GM18519 (cell line): ENCODE measurements at regions not wholly inside any gene's neighbourhood (a gene's known extent, or its start where the extent isn't known, plus 50 kb on each side); places are given as distances from the start of the nearest gene placed in this dataset.

Experiments
- ATAC-seq: cut with Tn5 transposase; IDR thresholded peaks from one replicate; pipeline ENCODE4 v1.9.1; 2021; ENCODE audit warnings: mild to moderate bottlenecking, moderate library complexity; ENCODE audit not compliant: unreplicated experiment, low FRiP score

DNA sequence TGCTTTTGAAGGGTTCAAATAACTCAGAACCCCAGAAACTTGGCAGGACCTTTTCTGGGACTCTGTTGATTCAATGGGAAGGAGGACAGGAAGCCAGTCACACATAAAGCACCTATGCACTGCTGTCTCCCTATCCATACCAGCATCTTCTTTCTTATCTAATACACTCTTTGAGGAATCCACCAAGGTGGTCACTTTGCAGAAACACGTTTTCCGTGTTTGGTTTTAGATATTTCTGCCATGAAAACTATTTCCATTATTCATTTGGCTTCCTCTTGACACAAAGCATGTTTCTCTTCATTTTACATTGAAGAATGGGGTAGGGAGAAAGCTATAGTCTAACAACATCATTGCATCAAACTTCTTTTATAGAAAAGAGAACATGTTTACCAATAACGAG, 76.5 kb upstream of the NR3C1 start:
- ATAC-seq = no peak

DNA sequence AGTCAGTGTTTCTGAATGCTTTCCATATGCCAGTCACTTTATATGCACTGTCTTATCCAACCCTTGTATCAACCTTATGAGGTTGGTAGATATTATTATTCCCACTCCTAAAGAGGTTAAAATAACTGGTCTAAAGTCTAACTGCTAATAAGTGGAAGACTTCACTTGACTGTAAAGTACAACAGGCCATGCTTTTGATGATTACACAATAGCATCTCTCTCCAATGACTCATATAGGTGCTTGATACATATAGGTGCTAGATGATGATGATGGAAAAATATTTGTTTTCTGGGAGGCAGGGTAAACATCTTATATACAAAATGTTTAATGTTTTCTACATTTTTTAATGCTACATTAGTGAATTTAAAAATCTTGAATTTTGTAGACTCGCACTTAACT, 75.9 kb upstream of the NR3C1 start:
- ATAC-seq = no peak

DNA sequence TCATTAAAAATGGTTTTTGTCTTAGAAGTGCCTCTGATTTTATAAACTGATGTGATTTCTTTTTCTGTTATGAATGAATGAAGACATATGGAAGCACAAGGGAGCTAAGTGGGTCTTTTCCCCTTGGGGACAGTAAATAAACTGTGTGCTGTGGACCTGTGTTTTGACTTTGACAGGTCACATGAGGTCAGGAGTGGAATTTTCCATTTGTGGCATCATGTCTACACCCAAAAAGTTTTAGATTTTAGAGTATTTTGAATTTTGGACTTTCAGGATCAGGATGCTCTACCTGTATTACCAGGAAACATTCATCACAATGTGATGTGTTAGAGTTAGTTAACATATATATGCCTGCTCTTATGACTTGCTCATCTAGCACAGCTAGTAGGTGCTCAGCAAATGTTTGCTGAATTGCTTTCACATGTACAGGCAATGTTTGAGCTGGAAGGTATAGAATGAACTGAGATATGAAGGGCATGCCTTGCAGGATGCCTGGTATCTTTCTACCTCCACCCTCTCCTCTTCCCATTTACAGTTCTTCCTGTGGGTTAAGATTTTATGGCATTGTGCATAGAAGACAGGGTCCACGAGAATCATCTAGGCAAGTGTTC, 73.2 kb upstream of the NR3C1 start:
- ATAC-seq = no peak

DNA sequence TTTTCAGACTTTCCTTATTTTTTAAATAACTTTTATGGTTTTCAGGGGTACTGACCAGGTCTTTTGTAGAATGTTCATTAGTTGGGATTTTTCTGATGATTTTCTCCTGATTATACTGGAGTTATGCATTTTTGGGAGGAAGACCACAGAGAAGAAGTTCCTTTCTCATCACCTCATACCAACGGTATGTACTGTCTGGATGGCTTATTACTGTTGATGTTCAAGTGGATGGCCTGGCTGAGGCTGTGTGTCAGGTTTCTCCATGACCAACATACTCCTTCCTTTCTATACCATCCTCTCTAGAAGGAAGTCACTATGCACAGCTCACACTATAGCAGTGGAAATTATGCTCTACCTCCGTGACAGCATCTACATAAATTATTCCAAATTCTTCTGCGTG, 71.1 kb upstream of the NR3C1 start:
- ATAC-seq = no peak

DNA sequence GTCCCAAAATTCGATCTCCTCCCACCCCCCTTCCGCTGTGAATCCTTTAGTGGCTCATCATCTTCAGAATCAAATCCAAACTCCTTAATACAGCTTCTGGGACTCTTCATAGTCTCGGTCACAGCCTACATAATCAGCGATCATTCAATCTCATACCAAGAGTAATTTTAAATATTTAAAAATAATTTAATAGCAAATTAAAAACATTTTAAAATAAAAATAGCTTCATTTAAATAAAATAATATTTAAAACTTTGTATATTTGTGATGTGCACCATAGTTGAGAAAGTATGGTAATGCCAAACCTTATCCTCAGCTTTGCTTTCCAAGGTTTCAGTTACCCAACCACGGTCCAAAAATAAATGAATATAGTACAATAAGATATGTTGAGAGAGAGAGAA, 70.0 kb upstream of the NR3C1 start:
- ATAC-seq = no peak

DNA sequence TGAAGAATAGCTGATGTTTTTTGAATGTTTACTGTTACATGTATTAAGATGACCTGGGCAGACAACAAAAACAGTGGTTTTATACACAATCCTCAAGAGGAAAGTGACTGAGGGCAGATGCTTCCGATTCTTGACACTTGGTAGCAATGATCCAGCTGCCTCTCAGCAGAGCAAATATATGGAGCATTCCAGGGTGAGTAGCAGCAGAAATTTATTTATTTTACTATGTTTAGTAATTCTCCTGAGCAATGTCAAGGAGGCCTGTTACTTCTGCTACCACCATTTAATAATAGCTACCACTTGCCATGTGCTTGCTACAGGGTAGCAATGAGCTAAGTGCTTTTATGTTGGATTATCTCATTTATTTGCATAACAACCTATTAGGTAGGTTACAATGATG, 69.1 kb upstream of the NR3C1 start:
- no peak for ATAC-seq

DNA sequence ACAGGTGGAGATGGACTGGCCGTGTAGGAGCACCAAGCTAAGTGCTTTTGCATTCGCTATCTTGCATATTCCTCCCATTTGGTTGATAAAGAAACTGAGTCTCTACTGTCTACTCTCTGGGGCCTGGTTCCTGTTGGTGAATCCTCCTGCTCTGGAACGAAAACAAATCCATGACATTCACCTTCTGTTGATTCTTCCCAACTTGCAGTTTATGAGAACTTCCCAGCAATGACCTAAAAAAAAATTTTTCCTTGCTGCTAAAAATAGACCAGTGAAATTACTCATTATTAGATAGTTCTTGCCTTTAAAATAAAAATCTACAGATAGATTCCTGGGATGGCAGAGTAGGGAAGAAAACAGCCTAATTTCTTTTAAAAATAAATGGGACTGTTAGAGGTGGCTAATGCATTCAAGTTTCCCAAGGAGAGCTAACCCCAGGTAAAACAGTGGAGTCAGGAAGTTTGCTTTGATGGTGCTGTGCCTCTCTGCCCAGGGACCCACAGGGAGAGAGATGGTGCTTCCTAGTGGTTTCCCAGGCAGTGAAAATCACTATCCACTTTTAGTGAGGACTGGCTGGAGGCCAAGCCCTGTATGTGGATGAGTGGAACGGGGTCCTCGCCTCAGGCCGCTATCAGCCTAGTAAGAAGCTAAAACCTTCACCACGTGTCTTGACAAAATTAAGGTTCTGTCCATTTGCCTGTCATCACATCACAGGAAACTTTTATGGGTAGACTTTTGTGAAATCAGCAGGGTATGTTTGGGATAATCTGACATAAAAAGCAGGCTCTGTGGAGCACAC, 68.4 kb upstream of the NR3C1 start:
- ATAC-seq = no peak

DNA sequence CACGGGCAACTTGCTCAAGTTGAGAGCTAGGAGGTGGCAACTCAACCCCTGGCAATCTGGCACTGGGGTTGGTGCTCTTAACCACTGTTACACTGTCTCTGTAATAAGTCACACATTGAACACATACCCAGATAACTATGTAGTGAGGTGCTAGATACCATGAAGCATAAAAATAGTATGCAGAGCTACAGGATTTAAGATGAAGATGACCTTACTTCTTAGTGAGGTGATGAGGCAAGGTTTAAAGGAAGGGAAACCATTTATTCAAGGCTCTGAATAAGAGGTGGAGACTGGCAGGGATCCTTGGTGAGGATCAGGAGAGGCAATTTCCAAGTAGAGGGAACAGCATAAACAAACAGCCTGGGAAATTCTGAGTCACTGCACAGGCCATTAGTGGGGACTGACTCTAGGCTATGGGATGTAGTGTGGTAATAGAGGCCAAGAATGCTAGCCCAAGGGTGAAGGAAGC, 67.6 kb upstream of the NR3C1 start:
- no peak for ATAC-seq

DNA sequence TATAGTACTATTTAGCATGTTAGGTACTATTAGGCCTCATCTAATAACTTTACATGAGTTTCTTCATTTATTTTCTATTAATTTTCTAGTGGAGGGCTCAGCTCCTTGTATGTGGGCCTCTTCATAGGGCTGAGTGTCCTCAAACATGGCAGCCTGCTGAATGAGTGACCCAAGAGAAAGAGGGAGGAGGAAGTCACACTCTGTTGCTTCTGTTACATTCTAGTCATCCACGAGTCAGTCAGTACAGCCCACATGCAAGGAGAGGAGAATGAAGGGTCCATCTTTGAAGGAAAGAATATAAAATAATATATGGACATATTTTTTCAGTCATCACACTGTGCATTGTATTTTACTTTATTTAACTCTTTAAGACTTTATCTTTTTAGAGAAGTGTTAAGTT, 66.6 kb upstream of the NR3C1 start:
- no peak for ATAC-seq

DNA sequence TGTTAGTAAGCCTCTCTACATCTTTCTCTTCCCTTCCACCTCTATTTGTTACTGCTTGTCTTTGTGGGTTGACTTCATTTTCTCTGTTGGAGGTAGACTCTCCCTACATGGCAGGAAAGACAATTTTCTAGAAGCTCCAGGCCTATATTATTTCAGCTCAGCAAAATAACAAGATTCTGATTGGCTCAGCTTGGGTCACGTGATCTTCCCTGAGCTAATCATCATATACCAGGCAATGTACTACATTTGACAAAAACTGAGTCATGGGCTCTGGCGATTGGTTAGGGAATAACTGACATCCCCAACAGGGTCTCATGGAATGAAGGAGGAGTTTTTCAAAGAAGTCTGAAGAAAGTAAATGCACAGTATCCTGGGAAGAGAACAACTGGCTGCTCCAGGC, 65.6 kb upstream of the NR3C1 start:
- ATAC-seq = no peak

DNA sequence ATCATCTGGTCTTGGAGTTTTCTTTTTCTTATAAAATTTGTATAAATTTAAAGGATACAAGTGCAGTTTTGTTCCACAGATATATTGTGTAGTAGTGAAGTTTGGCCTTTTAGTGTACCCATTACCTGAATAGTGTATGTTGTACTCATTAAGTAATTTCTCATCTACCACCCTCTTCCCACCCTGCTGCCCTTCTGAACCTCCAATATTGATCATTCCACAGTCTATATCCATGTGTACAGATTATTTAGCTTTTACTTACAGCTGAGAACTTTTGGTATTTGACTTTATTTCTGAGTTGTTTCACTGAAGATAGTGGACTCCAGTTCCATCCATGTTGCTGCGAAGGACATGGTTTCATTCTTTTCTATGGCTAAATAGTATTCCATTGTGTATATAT, 63.1 kb upstream of the NR3C1 start:
- ATAC-seq = no peak

DNA sequence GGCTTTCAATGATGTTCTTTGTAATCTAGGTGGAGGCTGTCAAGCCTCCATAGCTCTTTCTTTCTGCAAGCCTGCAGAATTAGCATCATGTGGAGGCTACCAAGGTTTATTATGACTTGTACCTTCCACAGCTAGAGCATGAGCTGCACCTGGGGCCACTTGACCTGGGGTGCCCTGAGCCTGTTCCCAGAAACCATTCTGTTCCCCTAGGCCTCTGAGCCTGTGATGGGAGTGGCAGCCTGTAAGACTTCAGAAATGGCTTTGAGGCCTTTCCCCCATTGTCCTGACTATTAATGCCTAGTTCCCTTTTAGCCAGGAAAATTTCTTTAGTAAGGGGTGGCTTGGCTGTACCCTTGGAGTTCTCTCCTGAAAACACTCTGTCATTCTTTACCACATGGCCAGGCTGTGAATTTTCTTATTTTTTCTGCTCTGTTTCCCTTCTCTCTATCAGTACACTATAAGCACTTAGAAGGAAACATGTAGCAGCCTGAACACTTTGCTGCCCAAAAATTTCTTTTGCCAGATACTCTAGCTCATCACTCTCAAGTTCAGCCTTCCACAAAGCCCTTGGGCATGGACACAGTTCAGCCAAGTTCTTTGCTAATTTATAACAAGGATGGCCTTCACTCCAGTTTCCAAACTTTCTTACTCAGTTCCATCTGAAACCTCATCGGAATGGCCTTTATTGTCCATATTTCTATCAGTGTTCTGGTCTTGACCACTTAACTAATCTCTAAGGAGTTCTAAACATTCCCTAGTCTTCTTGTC, 61.4 kb upstream of the NR3C1 start:
- ATAC-seq = no peak

DNA sequence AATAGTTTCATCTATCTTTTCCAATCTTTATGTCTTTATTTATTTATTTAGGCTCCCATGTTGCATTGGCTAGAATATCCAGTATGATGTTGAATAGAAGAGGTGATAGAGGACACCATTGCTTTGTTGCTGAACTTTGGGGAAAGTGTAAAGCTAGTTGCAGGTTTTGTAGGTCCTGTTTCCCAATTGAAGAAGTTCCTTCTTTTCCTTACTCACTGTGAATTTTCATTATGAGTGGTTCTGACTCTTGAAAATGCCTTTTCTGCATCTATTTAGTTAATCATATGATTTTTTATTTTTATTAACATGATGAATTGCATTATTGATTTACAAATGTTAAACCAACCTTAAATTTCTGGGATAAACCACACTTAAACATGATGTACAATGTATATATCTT, 58.9 kb upstream of the NR3C1 start:
- no peak for ATAC-seq

DNA sequence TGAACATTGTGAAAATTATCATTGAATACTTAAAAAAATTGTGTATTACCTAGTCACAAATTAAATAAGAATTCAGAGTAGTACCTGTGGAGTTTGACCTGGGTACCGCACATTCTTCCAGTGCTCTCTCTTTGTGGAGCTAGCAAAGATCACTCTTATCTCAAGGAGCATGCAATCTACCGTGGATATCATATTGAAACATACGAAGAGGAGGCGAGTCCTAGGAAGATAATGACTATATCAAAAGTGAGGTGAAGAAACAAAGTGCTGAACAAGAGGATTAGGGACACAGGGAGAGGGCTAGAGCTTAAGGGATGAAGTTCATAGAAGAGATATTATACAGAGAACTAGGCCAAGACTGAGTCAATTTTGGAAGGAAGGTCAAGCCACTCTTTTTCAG, 55.9 kb upstream of the NR3C1 start:
- no peak for ATAC-seq

DNA sequence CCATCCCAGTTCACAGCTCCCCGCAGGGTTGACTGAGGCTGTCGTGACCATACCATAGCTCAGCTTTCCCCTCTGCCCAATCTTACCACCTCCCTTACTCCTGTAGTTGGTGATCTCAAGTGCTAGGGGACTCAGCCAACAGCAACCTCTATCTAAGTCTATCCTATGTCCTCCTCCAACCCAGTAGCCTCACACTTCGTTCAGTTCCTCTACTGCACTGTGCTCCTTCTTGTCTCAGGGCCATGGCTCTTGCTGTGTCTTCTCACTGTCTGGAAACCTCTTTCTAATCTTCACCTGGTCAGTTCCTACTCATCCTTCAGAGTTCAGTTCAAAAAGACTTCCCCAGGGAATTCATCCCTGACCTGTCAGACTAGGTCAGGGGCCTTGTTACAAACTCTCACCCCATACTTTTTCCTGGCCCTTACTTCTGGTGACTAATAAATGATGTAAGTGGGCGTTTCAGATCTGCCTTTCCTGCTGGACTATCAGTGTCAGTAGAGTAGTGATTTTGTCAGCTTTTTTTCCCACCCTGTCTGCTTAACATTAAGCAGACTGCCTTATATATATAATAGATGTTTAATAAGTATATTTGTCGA, 53.6 kb upstream of the NR3C1 start:
- ATAC-seq = no peak

DNA sequence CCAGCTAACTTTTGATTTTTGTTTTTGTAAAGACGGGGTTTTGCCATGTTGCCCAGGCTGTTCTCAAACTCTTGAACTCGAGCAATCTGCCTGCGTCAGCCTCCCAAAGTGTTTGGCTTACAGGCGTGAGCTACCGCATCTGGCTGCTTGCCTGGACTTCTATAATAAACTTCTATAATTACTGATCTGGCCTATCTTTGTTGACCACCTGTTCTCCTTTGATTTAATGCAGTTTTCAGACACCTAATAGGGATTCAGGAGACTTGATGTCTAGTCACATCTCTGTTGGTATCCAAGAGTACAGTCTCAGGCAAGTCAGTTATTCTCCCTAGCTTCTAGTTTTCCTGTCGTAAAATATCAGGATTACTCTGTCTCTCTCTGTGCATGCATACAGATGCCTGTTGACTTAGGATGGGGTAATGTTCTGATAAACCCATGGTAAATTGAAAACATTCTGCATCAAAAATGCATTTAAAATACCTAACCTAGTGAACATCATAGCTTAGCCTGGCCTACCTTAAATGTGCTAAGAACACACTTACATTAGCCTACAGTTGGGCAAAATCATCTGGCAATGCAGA, 51.5 kb upstream of the NR3C1 start:
- no peak for ATAC-seq

DNA sequence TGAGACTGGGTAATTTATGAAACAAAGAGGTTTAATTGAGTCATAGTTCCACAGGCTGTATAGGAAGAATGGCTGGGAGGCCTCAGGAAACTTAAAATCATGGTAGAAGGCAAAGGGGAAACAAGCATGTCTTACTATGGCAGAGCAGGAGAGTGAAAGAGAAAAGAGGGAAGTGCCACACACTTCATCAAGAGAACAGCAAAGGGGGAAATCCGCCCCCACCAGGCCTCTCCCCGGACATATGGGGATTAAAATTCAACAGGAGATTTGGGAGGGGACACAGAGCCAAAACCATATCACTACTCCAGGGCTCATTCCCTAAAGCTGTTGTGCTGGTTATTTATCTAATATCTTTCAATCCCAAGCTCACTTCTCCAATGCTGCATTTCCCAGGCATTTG, 50.2 kb upstream of the NR3C1 start:
- ATAC-seq = no peak
